ENCODE measurements at regions not wholly inside any gene's neighbourhood (a gene's known extent, or its start where the extent isn't known, plus 50 kb on each side); places are given as distances from the start of the nearest gene placed in this dataset.
"Not testable (repeated sequence)": the region's sequence is repeated elsewhere in the genome, so short reads cannot be mapped to it uniquely, and the experiment has no call there.

- intact Hi-C loops (cut with DNase I), result no loop called here
- DNase-seq (ENCODE audit: low spot score), result no peak
Measured at GRCh38 chr3:20776692-20777091, 590.7 kb upstream of the SGO1 start.

- DNase-seq (ENCODE audit: low spot score), result no peak
- intact Hi-C loops (cut with DNase I), result no loop called here
Measured at GRCh38 chr3:20776286-20776685, 590.3 kb upstream of the SGO1 start.

- intact Hi-C loops (cut with DNase I), result no loop called here
- no peak for DNase-seq (ENCODE audit: low spot score)
Measured at GRCh38 chr3:20773320-20773984, 587.4 kb upstream of the SGO1 start.

- intact Hi-C loops (cut with DNase I), result no loop called here
- DNase-seq (ENCODE audit: low spot score), result no peak
Measured at GRCh38 chr3:20772869-20773268, 586.9 kb upstream of the SGO1 start.

GRCh38 chr3:20769430-20769829 lies 583.4 kb upstream of the SGO1 start:
- DNase-seq (ENCODE audit: low spot score), result no peak
- intact Hi-C loops (cut with DNase I), result no loop called here

- no peak for DNase-seq (ENCODE audit: low spot score)
- intact Hi-C loops (cut with DNase I), result no loop called here
Measured at GRCh38 chr3:20760981-20761380, 575.0 kb upstream of the SGO1 start.

GRCh38 chr3:20752416-20752815 lies 566.4 kb upstream of the SGO1 start:
- intact Hi-C loops (cut with DNase I), result no loop called here
- DNase-seq (ENCODE audit: low spot score), result no peak

GRCh38 chr3:20751296-20751695 lies 565.3 kb upstream of the SGO1 start:
- DNase-seq (ENCODE audit: low spot score), result no peak
- intact Hi-C loops (cut with DNase I), result no loop called here

- intact Hi-C loops (cut with DNase I), result no loop called here
- DNase-seq (ENCODE audit: low spot score), result no peak
Measured at GRCh38 chr3:20747741-20748140, 561.7 kb upstream of the SGO1 start.

GRCh38 chr3:20743553-20744321 lies 557.7 kb upstream of the SGO1 start:
- DNase-seq (ENCODE audit: low spot score), result no peak
- intact Hi-C loops (cut with DNase I), result loop anchor here (5.0 kb wide), 1 partner anchor 401 kb away; no protein-coding TSS in a partner anchor

- no peak for DNase-seq (ENCODE audit: low spot score)
- intact Hi-C loops (cut with DNase I), result loop anchor here (5.0 kb wide), 1 partner anchor 401 kb away; no protein-coding TSS in a partner anchor
Measured at GRCh38 chr3:20742903-20743552, 557.0 kb upstream of the SGO1 start.

- intact Hi-C loops (cut with DNase I), result loop anchor here (5.0 kb wide), 1 partner anchor 399 kb away; no protein-coding TSS in a partner anchor
- no peak for DNase-seq (ENCODE audit: low spot score)
Measured at GRCh38 chr3:20741381-20741780, 555.4 kb upstream of the SGO1 start.

- intact Hi-C loops (cut with DNase I), result loop anchor here (5.0 kb wide), 2 partner anchors 228 to 398 kb away; no protein-coding TSS in a partner anchor
Measured at GRCh38 chr3:20739814-20740213, 553.8 kb upstream of the SGO1 start.

GRCh38 chr3:20736287-20736852 lies 550.4 kb upstream of the SGO1 start:
- intact Hi-C loops (cut with DNase I), result loop anchor here (5.0 kb wide), 1 partner anchor 224 kb away; no protein-coding TSS in a partner anchor
- DNase-seq (ENCODE audit: low spot score), result no peak

More at GRCh38 chr3:20739814-20740213, 553.8 kb upstream of the SGO1 start:
- no peak for DNase-seq (ENCODE audit: low spot score)

GRCh38 chr3:20729185-20729584 lies 543.2 kb upstream of the SGO1 start:
- no peak for DNase-seq (ENCODE audit: low spot score)
- intact Hi-C loops (cut with DNase I), result no loop called here

- intact Hi-C loops (cut with DNase I), result no loop called here
Measured at GRCh38 chr3:20726786-20727185, 540.8 kb upstream of the SGO1 start.

GRCh38 chr3:20724241-20724640 lies 538.2 kb upstream of the SGO1 start:
- no peak for DNase-seq (ENCODE audit: low spot score)
- intact Hi-C loops (cut with DNase I), result no loop called here

More at GRCh38 chr3:20726786-20727185, 540.8 kb upstream of the SGO1 start:
- no peak for DNase-seq (ENCODE audit: low spot score)

GRCh38 chr3:20716425-20716824 lies 530.4 kb upstream of the SGO1 start:
- intact Hi-C loops (cut with DNase I); DNase-seq (ENCODE audit: low spot score): not testable (repeated sequence)

- intact Hi-C loops (cut with DNase I), result no loop called here
Measured at GRCh38 chr3:20701641-20702040, 515.6 kb upstream of the SGO1 start.

GRCh38 chr3:20700714-20701113 lies 514.7 kb upstream of the SGO1 start:
- intact Hi-C loops (cut with DNase I), result no loop called here
- DNase-seq (ENCODE audit: low spot score), result no peak

More at GRCh38 chr3:20701641-20702040, 515.6 kb upstream of the SGO1 start:
- DNase-seq (ENCODE audit: low spot score), result no peak
